Suppressor macrophage treated with lipopolysaccharide for 4 hours (primary cell): ENCODE measurements at regions not wholly inside any gene's neighbourhood (a gene's known extent, or its start where the extent isn't known, plus 50 kb on each side); places are given as distances from the start of the nearest gene placed in this dataset.

ENCODE experiments used
- DNase-seq: peaks from one replicate; pipeline ENCODE4 v3.0.0-alpha.2; 2020

GRCh38 chr5:73256012-73256411 lies 83.0 kb downstream of the TMEM174 start:
- DNase-seq = no peak

GRCh38 chr5:73254642-73255041 lies 81.6 kb downstream of the TMEM174 start:
- DNase-seq = no peak

DNA sequence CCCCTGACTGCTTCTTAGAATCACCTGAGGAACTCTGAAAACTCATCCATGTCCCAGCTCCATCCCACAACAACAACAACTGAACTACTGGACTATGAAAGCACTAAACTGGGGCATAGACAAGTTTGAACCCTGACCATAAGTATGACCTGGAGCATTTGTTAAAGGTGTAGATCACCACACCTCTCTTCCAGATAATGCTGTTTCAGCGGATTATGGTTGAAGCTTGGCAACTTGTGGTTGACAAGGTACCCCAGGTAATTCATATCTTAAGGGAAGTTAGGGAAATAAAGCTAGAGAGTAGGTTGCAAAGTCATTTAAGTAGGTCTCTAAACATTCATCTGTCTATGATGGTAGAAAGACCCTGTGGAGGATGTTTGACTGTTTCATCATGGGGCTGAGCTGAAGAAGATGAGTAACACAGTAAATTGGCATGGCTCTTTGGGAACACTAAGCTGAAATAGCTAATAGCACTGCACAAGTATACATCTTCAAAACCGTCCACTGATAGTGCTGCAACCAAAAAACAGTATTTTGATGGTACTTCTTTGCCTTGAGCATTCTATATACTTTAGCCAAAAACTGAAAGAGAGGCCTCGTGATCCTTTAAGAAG lies 80.2 kb downstream of the TMEM174 start:
- no peak for DNase-seq

DNA sequence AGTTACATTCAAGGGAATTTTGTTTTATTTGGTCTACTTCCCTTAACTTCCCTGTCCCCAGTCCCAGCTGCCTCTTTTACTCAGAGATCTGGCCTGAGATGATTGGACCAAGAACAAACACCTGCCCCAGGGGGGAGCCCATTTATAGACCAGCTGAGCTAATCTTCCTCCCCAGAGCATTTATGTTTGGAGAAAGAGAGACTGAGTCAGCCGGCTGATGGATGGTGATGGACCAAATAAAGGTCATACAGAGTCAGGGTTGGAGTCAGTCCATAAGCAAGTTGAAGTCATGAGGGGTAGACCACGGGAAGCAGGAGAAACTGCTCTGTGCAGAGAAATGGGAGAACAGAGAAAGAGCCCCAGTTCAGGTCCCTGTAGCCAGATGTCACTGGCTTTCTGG lies 77.7 kb downstream of the TMEM174 start:
- DNase-seq = no peak

DNA sequence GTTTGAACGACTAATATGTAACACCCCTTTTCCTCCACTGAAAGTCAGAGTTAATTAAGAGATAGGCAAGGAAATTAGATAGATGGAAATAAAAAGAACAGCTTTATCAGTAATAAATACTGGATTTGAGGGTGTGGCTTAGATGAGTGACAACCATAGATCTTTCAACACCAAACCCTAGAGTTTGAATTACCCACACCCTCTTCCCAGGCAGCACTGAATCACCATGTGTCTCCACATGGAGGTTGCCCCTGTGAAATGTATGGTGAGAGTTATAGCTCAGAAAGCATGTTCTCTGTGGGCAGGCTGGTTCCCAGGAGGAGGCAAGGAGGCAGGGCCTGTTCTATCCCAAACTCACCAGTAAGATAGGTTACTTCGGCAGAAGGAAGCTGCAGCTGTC lies 69.7 kb downstream of the TMEM174 start:
- no peak for DNase-seq

GRCh38 chr5:73238873-73239272 lies 65.9 kb downstream of the TMEM174 start:
- DNase-seq = no peak

- no peak for DNase-seq
Measured at GRCh38 chr5:73236541-73237128, 63.6 kb downstream of the TMEM174 start.

DNA sequence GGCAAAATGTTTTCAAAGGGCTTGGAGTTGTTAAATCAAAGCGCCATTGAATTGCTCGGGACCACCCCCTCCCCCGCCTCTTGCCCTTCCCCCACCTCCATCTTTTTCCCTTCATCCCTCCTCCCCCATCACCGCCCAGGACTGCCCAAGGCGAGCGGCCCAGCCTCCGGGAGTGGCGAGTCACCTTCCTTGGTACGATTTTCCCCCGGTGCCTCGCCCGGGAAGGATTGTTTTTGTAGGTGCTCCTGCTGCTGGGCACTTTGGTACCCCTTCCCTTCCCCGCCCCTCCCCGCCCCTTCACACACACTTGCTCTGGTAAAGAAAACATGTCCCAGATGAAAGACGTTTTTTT lies 61.2 kb downstream of the TMEM174 start:
- DNase-seq = no peak

- no peak for DNase-seq
Measured at GRCh38 chr5:73233461-73234203, 60.6 kb downstream of the TMEM174 start.

- DNase-seq = no peak
Measured at GRCh38 chr5:73233053-73233460, 60.1 kb downstream of the TMEM174 start.

GRCh38 chr5:73232266-73233041 lies 59.5 kb downstream of the TMEM174 start:
- no peak for DNase-seq

GRCh38 chr5:73231246-73231778 lies 58.3 kb downstream of the TMEM174 start:
- no peak for DNase-seq

DNA sequence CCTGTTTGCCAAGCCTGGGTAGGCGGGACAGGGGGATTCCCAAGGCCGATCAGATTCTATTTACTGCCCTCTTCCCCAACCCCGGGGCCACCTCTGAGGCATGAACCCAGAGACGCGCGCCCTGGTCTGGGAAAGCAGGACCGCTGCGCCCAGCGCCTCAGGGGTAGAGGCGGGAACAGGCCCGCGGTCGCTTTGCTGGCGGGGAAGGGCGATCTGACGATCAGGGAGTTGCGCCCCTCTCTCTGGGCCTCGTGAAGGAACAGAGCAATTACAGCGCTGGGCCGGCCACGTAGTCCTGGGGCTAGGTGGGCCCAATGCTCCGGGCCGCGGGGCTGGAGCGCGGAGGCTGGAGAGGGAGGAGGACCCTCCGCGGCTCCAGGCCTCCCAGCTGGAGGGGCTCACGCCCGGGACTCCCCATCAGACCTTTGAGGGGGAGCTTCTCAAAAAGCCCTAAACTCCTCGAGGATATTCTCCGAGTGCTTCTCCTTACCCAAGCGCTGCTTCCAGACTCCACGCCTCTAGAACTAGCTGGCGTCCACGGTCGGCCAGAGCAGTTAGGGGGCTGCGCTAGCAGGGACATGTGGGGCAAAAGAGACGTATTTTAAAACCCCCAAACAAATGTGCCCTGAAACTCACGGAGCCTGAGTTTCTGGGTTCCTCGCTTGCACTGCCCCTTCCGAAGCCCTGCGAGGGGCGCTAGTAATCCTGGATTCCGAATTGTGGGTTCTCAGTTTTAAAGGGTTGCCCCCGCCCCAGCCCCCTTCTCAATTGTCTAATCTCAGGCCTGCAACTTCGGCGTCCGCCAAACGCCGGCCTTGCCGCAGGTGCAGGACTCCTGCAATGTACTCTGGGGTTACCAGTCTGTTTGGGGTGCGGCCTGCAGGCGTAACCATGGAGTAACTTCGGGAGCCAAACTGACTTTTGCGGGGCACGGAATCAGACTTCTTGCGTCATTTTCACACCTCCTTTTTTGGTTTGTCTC lies 57.6 kb downstream of the TMEM174 start:
- DNase-seq = no peak

- DNase-seq = no peak
Measured at GRCh38 chr5:73229271-73229670, 56.3 kb downstream of the TMEM174 start.

DNA sequence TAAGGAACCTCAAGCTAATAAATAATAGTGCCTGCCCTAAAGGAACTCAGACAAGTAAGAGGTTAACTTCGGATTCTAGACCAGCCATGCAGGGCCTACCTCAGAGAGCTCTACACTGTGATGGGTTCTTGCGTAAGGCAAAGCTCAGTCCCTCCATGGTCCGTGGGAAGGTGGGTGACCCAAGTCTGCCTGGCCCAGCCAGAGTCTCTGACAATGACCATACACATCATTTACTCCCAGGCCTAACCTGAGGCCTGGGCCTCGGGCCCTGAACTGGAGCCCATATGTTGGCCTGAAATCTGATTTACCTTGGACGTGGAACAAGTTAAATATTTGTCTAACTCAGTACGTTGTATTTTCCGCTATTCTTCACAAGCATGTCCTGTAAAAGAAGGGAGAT lies 55.1 kb downstream of the TMEM174 start:
- no peak for DNase-seq
